ACHN (cell line): ENCODE measurements at regions not wholly inside any gene's neighbourhood (a gene's known extent, or its start where the extent isn't known, plus 50 kb on each side); places are given as distances from the start of the nearest gene placed in this dataset.
"Not testable (repeated sequence)": the region's sequence is repeated elsewhere in the genome, so short reads cannot be mapped to it uniquely, and the experiment has no call there.

ENCODE experiments used
- DNase-seq: peaks from one replicate; pipeline ENCODE4 v3.0.0-alpha.2; 2015
- in situ Hi-C: cut with HindIII; loops from 2 replicates; pipeline ENCODE4 v1.10.0; 2017; ENCODE audit warnings: low sequenced_read_pairs, low pct_ligation_motif_present, low pct_unique_long_range_greater_than_20kb

DNA sequence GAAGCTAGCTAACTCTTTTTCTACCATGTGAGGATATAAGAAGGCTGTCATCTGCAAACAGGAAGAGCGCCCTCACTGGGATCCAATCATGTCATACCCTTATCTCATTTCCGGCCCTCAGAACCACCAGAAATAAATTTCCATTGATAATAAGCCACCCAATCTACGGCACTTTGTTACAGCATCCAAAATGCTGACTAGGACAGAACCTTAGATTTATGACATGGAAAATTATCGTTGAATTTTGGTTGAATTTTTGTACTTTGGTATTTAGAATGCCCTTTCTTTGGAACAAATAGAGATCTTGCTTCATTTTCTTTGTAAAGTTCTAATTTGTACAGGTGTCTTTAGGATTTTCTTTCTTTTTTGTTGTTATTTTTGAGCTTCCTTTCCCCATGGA, 53.3 kb upstream of the CYLC2 start:
- in situ Hi-C loops: no loop called here

DNA sequence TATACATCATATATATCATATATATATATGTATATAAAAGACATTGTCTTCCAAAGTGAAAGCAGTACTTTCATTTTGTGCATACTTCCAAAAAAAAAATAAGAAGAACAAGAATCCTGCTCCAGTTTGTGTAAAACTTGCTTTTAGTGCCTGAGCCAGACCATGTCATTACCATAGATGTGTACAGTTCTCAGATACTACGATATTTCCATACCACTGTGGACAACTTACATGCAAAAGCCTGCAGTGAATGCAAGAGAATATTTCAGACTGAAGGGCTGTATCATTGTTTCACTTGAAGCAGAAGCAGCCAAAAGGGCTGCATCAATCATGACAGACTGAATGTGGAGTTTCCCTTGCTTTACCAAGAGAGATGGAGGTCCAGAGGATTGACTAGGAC, 72.6 kb upstream of the CYLC2 start:
- in situ Hi-C loops: no loop called here

More for the DNA sequence above, 53.3 kb upstream of the CYLC2 start:
- no peak for DNase-seq

DNA sequence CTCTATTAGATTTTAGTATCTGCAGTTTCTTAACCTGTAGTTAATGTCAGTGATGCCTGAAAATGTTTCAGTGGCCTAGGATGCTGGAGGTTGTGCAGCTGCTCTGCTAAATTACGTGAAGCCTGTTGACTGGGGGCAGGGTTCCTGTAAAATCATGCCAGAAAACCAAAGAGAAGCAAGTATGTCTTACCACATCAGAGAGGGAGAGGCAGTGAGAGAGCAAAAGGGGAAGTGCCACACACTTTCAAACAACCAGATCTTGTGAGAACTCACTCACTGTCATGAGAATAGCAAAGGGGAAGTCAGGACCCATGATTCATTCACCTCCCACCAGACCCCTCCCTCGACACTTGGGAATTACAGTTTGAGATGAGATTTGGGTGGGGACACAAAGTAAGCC, 83.9 kb upstream of the CYLC2 start:
- in situ Hi-C loops: no loop called here
- no peak for DNase-seq

More for the DNA sequence above, 72.6 kb upstream of the CYLC2 start:
- no peak for DNase-seq

DNA sequence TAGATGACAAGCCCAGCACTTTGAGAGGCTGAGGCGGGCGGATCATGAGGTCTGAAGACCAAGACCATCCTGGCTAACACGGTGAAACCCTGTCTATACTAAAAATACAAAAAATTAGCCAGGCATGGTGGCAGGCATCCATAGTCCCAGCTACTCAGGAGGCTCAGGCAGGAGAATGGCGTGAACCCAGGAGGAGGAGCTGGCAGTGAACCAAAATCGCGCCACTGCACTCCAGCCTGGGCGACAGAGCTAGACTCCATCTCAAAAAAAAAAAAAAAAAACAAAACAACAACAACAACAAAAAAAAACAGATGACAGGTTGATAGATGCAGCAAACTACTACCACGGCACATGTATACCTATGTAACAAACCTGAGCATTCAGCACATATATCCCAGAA, 89.3 kb upstream of the CYLC2 start:
- in situ Hi-C loops, DNase-seq: not testable (repeated sequence)

DNA sequence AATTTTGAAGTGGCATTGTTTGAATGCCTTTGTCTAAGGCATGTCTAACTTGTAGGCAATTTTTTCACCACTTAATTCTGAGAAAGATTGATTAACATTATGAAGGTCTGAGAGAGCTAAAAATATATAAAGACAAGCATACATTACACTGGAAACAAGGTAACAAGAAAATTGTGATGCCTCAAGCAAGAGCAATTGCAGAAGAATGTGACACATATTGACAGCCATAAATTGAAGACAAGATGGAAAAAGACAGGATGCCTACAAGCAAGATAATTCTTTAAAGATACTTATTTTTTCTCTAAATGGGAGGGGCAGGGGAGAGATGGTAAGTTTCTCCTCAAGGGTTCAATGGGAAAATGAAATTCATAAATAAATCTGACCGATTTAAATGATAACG, 103.1 kb upstream of the CYLC2 start:
- in situ Hi-C loops: no loop called here
- DNase-seq: no peak

DNA sequence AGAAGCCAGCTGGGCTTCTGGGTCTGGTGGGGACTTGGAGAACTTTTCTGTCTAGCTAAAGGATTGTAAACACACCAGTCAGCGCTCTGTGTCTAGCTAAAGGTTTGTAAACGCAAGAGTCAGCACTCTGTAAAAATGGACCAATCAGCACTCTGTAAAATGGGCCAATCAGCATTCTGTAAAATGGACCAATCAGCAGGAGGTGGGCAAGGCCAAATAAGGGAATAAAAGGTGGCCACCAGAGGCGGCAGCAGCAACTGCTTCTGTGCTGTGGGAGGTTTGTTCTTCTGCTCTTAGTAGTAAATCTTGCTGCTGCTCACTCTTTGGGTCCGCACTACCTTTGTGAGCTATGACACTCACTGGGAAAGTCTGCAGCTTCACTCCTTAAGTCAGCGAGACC, 106.4 kb upstream of the CYLC2 start:
- DNase-seq, in situ Hi-C loops: not testable (repeated sequence)

DNA sequence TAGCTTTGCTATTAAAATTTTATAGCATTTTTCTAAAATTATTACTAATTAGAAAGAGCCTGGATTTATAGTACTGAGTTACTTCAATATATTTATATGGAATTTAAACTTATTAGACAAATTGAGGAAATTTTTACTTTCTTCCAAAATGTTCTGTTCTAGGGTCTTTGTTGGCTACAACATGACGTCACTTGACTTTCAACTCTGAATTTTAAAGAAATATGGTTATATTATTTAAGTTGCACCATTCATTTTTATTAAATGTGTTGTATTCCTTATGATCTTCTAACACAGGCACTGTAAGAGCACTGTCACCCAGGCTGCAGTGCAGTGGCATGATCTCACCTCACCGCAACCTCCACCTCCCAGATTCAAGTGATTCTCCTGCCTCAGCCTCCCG, 119.4 kb upstream of the CYLC2 start:
- DNase-seq: no peak
- in situ Hi-C loops: no loop called here

DNA sequence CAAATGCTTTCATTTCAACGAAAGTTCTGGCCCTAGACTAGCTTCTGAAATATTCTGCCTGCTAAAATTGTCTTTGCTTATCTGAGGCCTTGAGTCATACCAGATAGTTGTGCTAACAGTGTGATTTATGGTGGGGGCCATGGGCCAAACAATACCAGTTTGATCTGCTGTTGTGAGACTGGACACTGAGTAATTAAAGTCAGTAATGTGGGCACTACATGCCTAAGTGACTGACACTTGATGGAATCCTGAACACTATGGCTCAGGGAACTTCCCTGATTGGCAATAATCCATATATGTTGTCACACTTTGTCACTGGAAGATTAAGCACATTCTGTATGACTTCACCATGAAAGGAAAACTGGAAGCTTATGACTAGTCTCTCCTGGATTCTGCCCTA, 127.6 kb upstream of the CYLC2 start:
- in situ Hi-C loops: no loop called here
- DNase-seq: no peak

DNA sequence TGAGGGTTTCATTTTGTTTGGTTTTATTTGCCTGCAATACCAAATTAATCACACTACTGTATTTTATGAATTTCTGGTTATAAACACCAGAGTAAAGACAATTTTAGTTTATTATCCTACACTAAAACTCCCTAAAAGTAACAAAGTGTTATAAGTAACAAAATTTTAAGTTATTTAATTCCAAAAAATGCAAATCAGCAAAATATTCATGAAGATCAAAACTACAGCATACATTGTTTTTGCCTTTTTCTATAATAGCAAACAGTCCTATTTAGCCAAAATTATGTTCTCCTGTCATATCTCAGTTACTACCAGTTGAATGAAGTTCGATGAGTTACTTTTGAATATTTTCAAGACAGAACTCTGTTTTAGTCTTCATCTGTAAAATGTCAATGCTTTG, 132.7 kb upstream of the CYLC2 start:
- in situ Hi-C loops: no loop called here
- no peak for DNase-seq

DNA sequence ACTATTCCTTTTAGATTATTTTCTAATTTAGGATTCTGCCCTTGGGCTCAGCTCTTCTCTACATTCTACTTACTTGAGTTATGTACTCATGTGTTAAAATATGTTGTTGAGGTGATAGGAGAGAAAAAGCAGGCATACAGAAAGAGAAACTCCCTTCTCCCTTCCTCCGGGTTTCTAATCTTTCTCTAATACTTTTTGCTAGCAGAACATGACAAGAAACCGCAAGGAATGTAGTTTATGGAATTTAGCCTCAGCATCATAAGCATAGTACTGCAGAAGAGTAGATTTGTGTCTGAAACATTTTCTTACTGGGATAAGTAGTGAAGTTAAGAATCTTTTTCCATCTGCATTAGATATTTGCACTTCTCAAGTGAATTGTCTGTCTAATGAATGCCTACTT, 139.5 kb upstream of the CYLC2 start:
- in situ Hi-C loops: no loop called here
- no peak for DNase-seq

DNA sequence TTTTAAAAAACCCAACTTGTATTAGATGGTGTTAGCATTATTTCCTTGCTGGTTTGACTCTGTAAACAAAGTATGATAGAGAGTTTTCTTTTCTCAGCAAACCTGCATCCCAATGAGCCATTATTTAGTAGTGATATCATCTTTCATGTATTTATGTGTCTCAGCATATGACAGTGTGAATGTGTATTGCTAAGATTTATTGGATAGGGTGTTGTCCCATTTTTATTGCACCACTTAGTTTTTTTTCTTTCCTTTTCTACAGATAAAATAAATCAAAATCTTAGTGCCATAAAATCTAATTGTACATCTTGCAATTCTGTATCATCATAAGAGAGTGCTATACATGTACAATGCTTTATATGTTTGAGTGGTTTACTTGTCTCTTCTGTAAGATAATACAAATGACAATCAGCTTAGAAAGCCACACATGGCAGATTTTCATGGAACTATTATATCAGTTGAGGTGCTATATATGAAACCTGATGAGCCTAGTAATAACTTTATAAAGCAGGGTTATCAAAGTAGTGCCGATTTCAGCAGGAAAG, 149.2 kb upstream of the CYLC2 start:
- in situ Hi-C loops: no loop called here
- no peak for DNase-seq

DNA sequence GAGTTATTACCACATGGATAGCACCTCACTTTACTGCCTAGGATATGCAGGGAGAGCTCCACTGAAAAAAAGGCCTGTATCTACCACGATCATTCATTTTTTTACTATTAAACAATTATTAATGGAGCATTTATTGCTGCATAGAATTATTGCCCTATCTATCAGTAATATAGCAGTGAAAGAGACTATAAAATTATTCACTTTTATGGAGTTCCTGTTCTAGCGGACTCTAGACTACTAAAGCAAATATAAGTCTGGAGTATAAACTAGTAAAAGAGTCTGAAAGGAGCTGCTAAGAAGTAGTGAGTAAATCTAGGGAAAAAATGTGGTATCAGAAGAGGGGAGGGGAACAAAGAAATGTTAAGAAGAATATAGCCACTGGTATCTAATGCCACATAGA, 150.4 kb upstream of the CYLC2 start:
- DNase-seq: no peak
- in situ Hi-C loops: no loop called here

DNA sequence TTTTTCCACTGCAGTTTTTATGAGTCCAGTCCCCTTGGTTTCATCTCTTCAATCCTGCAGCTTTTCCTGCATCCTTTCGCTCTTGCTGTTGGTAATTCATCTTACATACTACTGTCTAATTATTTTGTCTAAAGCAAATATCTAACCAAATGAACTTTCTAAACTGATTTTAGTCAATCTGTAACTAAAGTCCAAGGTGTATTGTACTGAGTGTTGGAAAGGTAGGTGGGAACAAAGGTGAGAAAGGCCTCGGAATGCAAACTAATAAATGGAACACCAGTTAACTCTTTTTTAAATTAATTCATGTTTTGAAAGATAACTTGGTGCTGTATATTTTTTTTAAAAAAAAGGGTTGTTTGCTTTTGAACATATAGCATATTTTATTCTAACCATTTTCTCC, 152.7 kb upstream of the CYLC2 start:
- no peak for DNase-seq
- in situ Hi-C loops: no loop called here

DNA sequence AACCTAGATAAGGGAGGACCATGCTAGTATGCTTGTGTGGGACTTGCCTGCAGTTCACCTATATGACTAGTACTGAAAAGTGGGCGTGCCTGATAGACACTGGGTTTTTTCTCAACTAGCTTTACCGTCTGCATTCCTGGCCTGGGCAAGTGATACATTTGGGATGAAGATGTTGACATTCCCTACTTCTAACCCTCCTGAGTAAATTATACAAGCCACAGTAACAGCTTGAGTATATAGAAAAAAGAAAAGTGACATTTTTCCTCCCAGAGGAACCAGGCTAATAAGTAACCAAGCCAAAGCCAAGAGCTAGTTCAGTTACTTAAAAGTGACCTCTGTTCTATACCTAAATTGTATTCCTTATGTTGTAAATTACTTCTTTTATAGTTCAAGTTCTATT, 153.8 kb upstream of the CYLC2 start:
- in situ Hi-C loops: no loop called here
- no peak for DNase-seq

DNA sequence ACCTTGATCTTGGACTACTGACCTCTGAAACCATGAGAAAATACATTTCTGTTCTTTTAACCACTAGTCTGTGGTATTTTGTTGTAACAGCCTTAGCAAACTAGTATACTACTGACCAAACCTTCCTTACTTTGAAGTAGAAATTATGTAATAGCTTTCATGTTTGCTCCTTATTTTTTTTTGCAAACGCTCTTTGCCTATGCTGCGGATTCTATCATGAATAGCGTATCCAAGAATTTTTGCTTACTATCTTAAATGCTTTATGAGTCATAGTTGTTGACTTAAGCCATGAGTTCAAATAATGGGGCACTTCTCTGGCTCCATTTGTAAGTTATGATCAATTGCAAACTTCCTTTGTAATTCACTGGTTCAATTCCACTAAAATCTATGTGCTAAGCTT, 154.8 kb upstream of the CYLC2 start:
- in situ Hi-C loops: no loop called here
- no peak for DNase-seq

DNA sequence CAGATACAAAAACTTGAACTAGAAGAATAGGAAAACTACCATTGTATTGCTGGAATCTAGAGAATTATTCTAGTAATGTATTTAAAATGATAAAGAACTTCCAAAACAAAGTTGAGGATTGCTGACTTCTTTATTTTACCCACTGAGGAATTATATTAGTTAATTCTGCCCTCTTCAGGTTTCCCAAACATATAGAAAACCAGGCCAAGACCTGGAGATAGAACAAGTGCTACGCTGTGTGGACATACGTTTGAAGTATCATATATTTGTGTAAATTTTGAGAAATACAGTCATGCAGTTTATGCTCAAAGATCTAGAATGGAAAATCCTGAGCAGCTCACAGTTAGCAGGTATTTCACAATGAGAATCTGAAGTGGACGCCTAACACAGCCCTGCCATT, 162.3 kb upstream of the CYLC2 start:
- in situ Hi-C loops: no loop called here

DNA sequence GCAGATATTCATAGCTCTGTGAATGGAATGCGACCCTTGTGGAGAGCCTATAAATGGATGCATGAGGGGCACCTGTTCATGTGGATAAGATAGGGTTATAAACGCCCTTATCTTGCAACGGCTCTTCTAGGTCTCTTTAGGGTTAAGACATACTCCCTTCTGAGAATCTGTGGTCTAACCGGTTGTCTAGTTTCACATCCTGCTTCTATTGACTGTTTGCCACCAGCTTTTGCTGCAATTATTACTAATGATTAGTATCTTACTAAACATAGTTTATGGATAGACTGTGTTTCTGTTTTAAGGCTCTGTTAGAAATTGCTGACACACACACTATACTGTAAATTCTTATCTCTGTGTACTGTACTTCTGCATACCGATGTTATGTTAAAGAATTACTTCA, 198.9 kb upstream of the CYLC2 start:
- no peak for DNase-seq
- in situ Hi-C loops: no loop called here

More for the DNA sequence above, 162.3 kb upstream of the CYLC2 start:
- no peak for DNase-seq

DNA sequence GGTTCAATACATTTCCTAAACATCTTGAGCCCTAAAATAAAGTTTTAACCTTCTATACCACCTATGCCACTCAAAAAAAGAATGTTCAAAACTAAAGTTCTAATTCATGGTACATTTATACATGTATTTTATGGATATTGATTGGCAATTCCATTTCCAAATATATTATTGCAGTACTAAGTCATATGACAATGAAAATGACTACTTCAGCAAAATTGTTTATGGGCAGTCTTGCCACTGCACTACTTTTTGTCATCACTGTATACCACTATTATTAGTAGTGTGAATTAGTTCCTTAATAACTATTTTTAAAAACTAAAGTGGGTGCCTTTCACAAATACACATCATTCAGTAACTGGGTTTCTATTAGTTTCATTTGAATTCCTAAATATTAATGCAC, 199.6 kb upstream of the CYLC2 start:
- DNase-seq: no peak
- in situ Hi-C loops: no loop called here

DNA sequence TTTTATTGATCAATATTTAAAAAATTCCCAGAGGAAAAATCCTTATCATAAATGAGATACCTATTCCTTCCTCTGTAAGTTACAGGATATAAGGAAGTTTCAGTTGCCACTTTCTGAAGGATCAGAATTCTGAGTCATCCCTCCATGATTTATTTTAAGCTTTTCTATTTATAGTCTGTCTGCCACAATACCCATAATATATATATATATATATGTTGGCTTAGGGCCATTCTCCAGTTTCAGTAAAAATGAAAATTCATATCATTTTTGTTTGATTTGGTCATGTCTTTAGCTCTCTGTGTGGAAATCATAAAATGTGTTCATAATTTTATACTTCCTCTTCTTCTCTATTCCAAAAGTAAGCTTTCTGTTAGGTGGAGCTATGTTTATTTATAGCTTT, 215.8 kb upstream of the CYLC2 start:
- DNase-seq: no peak
- in situ Hi-C loops: no loop called here

DNA sequence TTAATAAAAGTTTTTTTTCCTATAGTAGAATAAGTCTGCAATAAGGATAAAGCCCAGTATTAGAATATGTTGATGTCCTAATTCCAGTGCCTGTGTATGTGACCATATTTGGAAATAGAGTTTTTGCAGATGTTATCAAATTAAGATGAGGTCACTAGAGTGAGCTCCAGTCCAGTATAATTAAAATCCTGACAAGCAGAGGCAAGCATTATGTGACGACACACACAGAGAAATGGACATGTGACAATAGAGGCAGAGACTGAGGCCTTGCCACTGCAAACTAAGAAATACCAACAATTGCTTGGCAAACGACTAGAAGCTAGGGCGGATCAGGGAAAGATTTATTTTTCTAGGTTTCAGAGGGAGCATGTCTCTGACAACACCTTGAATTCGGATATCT, 216.4 kb upstream of the CYLC2 start:
- in situ Hi-C loops: no loop called here
- no peak for DNase-seq

DNA sequence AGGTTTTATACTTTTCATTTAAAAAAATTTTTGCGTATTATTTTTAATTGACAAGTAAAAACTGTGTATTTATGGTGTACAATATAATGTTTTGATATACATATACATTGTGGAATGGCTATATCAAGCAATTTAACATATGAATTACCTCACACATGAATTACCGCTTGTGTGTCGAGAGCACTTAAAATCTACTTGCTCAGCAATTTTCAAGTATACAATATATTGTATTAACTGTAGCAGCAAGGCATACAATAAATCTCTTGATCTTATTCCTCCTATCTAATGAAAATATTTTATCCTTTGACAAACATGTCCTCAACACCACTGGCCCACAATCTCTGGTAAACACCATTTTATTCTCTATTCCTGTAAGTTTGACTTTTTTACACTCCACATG, 224.4 kb upstream of the CYLC2 start:
- DNase-seq: no peak
- in situ Hi-C loops: no loop called here
